ENCODE measurements at regions not wholly inside any gene's neighbourhood (a gene's known extent, or its start where the extent isn't known, plus 50 kb on each side); places are given as distances from the start of the nearest gene placed in this dataset.

DNA sequence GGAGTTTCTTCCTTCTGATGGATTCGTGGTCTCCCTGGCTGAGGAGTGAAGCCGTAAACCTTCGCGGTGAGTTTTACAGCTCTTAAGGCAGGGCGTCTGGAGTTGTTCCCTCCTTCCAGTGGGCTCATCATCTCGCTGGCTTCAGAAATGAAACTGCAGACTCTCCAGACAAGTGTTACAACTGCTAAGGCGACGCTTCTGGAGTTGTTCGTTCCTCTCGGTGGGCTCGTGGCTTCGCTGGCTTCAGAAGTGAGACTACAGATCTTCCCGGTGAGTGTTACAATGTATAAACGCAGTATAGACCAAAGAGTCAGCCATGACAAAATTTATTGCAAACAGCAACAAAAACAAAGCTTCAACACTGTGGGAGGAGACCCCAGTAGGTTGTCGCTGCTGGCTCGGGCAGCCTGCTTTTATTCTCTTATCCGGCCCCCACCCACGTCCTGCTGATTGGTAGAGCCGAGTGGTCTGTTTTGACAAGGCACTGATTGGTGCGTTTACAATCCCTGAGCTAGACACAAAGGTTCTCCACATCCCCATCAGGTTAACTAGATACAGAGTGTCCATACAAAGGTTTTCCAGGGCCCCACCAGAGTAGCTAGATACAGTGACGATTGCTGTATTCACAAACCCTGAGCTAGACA is 113.2 kb downstream of the GPX5 start:
- TF ChIP-seq REST (IDR thresholded peaks at IDR 0.05; ENCODE audit: insufficient read depth in 1 of 2, low read depth in 2 of 2, low read length in 2 of 2) (no peak), SIN3A (IDR thresholded peaks at IDR 0.05; ENCODE audit: borderline replicate concordance, insufficient read depth, low read length) (no peak), POLR2AphosphoS5 (IDR thresholded peaks at IDR 0.05; ENCODE audit: low read depth, low read length) (no peak), TAF1 (IDR thresholded peaks at IDR 0.05; ENCODE audit: borderline replicate concordance, insufficient read depth, low read length) (no peak), FOXP2 (optimal IDR thresholded peaks at IDR 0.05; ENCODE audit: borderline replicate concordance, extremely low read depth, extremely low read length, insufficient read depth) (no peak)

GRCh38 chr6:28643017-28643740 is 117.5 kb downstream of the GPX5 start:
- TF ChIP-seq FOXP2 (optimal IDR thresholded peaks at IDR 0.05; ENCODE audit: borderline replicate concordance, extremely low read depth, extremely low read length, insufficient read depth), result no peak
- no peak for TF ChIP-seq SIN3A (IDR thresholded peaks at IDR 0.05; ENCODE audit: borderline replicate concordance, insufficient read depth, low read length)
- TF ChIP-seq POLR2AphosphoS5 (IDR thresholded peaks at IDR 0.05; ENCODE audit: low read depth, low read length), result no peak

DNA sequence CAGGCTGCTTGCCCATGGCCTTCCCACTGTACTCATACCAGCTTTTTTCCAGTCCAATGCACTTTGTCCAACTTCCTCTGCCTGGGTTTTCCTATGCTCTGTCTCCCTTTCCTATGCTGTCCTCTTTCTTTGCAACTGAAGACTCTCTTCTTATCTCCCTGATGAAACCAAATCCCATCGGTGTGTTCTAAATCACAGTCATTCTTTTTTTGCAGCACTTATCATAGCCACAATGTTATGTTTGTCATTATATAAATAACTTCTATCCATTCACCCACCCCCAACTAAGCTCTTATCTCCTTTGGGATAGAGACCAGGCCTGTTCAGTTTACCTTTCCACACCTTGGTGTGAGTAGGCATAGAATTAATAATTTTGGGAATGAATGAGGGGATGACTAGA is 121.0 kb downstream of the GPX5 start:
- TF ChIP-seq FOXP2 (optimal IDR thresholded peaks at IDR 0.05; ENCODE audit: borderline replicate concordance, extremely low read depth, extremely low read length, insufficient read depth) (no peak), SIN3A (IDR thresholded peaks at IDR 0.05; ENCODE audit: borderline replicate concordance, insufficient read depth, low read length) (no peak), TAF1 (IDR thresholded peaks at IDR 0.05; ENCODE audit: borderline replicate concordance, insufficient read depth, low read length) (no peak), POLR2AphosphoS5 (IDR thresholded peaks at IDR 0.05; ENCODE audit: low read depth, low read length) (no peak), REST (IDR thresholded peaks at IDR 0.05; ENCODE audit: insufficient read depth in 1 of 2, low read depth in 2 of 2, low read length in 2 of 2) (no peak)

DNA sequence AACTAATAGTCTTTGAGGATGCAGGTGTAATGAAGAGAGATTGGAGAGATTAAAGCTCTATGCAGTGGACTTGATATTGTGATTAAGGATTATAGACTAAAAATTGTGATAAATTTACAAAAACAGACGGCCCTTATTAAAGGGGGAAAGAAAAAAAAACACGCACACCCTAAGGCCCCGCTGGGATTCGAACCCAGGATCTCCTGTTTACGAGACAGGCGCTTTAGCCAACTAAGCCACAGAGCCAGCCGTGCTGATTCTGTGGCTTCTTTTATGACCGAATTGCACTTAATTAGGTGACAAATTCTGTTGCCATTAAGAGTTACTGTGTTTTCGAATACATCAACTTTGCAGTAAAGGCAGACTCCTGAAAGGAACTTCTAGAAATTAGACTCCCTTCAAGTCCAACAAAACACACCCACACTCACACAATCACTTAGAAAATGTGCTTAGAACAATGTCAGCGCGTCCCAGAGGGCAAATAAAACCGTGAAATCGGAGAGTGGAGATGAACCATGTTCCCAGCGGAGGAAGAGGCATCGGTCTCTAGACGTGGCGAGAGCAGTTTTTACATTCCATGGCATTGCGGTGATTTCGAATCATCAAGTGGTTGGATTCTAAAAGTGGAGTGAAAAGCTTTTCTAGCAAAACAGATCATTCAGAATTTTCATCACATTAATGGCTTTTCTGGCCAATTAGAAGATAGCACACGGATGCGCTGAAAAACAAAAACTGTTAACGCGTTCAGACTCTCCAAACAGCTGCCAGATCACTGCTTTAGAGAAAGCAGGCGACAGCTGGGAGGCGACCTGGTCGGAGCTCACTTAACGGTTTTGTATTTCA is 122.6 kb downstream of the GPX5 start:
- TF ChIP-seq SIN3A (IDR thresholded peaks at IDR 0.05; ENCODE audit: borderline replicate concordance, insufficient read depth, low read length) (peak; percentile 63; the same call in 1 of the 2 replicates), POLR2AphosphoS5 (IDR thresholded peaks at IDR 0.05; ENCODE audit: low read depth, low read length) (no peak), REST (IDR thresholded peaks at IDR 0.05; ENCODE audit: insufficient read depth in 1 of 2, low read depth in 2 of 2, low read length in 2 of 2) (no peak), FOXP2 (optimal IDR thresholded peaks at IDR 0.05; ENCODE audit: borderline replicate concordance, extremely low read depth, extremely low read length, insufficient read depth) (no peak), TAF1 (IDR thresholded peaks at IDR 0.05; ENCODE audit: borderline replicate concordance, insufficient read depth, low read length) (no peak)

DNA sequence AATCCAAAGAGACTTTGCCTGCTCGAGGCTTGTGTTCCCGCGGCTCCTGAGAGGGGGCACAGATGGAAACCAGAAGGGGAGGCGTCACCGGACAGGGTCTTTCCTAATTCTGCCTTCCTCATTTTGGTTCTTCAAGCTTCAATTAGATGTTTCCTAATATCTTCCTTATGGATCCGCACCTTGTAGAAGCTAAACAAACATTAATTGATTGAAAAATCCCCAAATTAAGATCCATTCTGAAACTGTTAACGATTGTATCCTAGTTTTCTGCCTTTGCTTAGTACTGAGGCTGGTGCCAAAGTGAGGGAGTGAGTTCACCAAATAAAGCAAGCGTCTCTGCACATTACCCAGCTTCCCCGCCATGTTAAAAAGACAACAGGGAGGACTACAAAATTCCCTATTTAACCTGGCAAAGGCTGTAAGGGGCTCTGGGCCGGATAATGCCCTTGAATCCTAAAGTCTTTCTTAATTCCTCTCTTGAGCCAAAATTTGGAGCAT is 123.2 kb downstream of the GPX5 start:
- no peak for TF ChIP-seq TAF1 (IDR thresholded peaks at IDR 0.05; ENCODE audit: borderline replicate concordance, insufficient read depth, low read length)
- no peak for TF ChIP-seq FOXP2 (optimal IDR thresholded peaks at IDR 0.05; ENCODE audit: borderline replicate concordance, extremely low read depth, extremely low read length, insufficient read depth)
- no peak for TF ChIP-seq REST (IDR thresholded peaks at IDR 0.05; ENCODE audit: insufficient read depth in 1 of 2, low read depth in 2 of 2, low read length in 2 of 2)
- no peak for TF ChIP-seq SIN3A (IDR thresholded peaks at IDR 0.05; ENCODE audit: borderline replicate concordance, insufficient read depth, low read length)
- TF ChIP-seq POLR2AphosphoS5 (IDR thresholded peaks at IDR 0.05; ENCODE audit: low read depth, low read length), result no peak
